OCI-LY7 (cell line): ENCODE measurements at regions not wholly inside any gene's neighbourhood (a gene's known extent, or its start where the extent isn't known, plus 50 kb on each side); places are given as distances from the start of the nearest gene placed in this dataset.

Experiments
- BruUV-seq: library from RNA; stranded (reverse); fragments of 400-500 nt; replicated peaks from 2 replicates; lab custom pipeline; 2021; lab: Mats Ljungman, UMichigan
- CTCF ChIA-PET: fragments of 300-600 bp; sonication (Branson Sonifier 250); formaldehyde crosslinking; loops from one replicate; lab custom pipeline; 2022; ENCODE audit warnings: antibody characterized with exemption; ENCODE audit not compliant: unreplicated experiment; lab: Charles Lee
- POLR2A ChIA-PET: fragments of 300-600 bp; sonication (Branson Sonifier 250); formaldehyde crosslinking; loops from one replicate; lab custom pipeline; 2022; ENCODE audit warnings: antibody characterized with exemption; lab: Charles Lee
- DNase-seq: peaks from one replicate; pipeline ENCODE4 v3.0.0-alpha.2; 2015; ENCODE audit warnings: low spot score
- H2AFZ ChIP-seq: fragments of 200-600 bp; sonication (generic), shearing (Covaris generic); 2 replicates; pipeline ENCODE4 v1.6.1; 2014; ENCODE audit warnings: mild to moderate bottlenecking, antibody characterized with exemption, low read length, moderate library complexity
- H3K27ac ChIP-seq: fragments of 200-600 bp; sonication (generic); 2 replicates; pipeline ENCODE4 v1.5.1; 2014; ENCODE audit warnings: mixed run types, low read depth, mild to moderate bottlenecking, moderate library complexity, low read length, inconsistent platforms; ENCODE audit not compliant: poor library complexity, severe bottlenecking
- H3K36me3 ChIP-seq: fragments of 200-600 bp; sonication (generic); 2 replicates; pipeline ENCODE4 v1.6.1; 2014; ENCODE audit warnings: mild to moderate bottlenecking, antibody characterized with exemption, low read length, moderate library complexity, mixed read lengths; ENCODE audit not compliant: insufficient read depth
- H3K4me1 ChIP-seq: fragments of 200-600 bp; sonication (generic); 2 replicates; pipeline ENCODE4 v1.5.1; 2014; ENCODE audit warnings: mild to moderate bottlenecking, low read length; ENCODE audit not compliant: insufficient read depth, poor library complexity, severe bottlenecking
- H3K4me2 ChIP-seq: fragments of 200-600 bp; sonication (generic); 2 replicates; pipeline ENCODE4 v1.6.1; 2014; ENCODE audit warnings: mild to moderate bottlenecking, low read length
- H3K4me3 ChIP-seq: fragments of 200-600 bp; sonication (generic); 2 replicates; pipeline ENCODE4 v1.5.1; 2014; ENCODE audit warnings: mild to moderate bottlenecking, low read depth, low read length; ENCODE audit not compliant: poor library complexity, severe bottlenecking
- H3K79me2 ChIP-seq: fragments of 200-600 bp; sonication (generic); 2 replicates; pipeline ENCODE4 v1.6.1; 2016; ENCODE audit warnings: low read depth, mild to moderate bottlenecking, low read length, moderate library complexity, mixed read lengths; ENCODE audit not compliant: insufficient read depth
- H3K9me2 ChIP-seq: fragments of 200-600 bp; sonication (generic); 2 replicates; pipeline ENCODE4 v1.6.1; 2016; ENCODE audit warnings: mild to moderate bottlenecking, low read length, mixed read lengths; ENCODE audit not compliant: insufficient read depth
- H3K9me3 ChIP-seq: fragments of 200-600 bp; sonication (generic); 2 replicates; pipeline ENCODE4 v1.6.1; 2014; ENCODE audit warnings: mild to moderate bottlenecking, mixed run types, low read length, mixed read lengths
- H4K20me1 ChIP-seq: fragments of 200-600 bp; sonication (generic); 2 replicates; pipeline ENCODE4 v1.6.1; 2014; ENCODE audit warnings: mild to moderate bottlenecking, antibody characterized with exemption, low read length, moderate library complexity, mixed read lengths; ENCODE audit not compliant: insufficient read depth
- EZH2phosphoT487 ChIP-seq: fragments of 200-600 bp; sonication (generic); IDR thresholded peaks from 2 replicates; pipeline ENCODE4 v1.6.1; 2018; ENCODE audit warnings: low read depth, borderline replicate concordance, mild to moderate bottlenecking, mixed run types, antibody characterized with exemption, low read length, moderate library complexity, mixed read lengths
- intact Hi-C: fragments of 100-400 bp; cut with micrococcal nuclease; formaldehyde crosslinking; loops from one replicate; pipeline ENCODE4 v1.10.0; 2022; ENCODE audit not compliant: unreplicated experiment
- TF ChIP-seq, protein P1 (sequence below): fragments of 200-600 bp; sonication (generic); conservative IDR thresholded peaks from 2 replicates; pipeline ENCODE4 v1.5.1; 2014; ENCODE audit warnings: mild to moderate bottlenecking, antibody characterized with exemption, low read length, moderate library complexity, mixed read lengths

DNA sequence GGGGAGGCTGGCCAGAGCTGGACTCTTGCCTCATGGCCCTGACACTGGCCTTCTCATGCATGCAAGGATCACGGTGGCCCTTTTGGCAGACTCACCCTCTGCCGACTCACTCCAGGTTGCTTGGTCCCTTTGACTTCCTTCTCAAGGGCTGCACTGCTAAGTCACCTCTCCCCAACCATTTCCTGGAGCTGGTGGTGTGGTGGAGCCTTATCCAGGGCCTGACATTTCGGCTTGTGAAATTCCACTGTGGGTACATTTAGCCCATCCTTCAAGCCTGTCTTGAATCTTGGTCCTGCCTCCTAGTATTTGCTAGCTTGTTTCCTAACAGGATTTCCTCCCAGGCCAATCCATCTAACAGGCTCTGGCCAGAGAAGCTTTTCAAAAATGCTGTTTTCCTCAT is 52.6 kb upstream of the JUN start:
- CTCF ChIA-PET: no interaction called here
- POLR2A ChIA-PET: interaction anchor here (0.6 kb wide), 2 partner anchors 174 to 411 kb away, joined by 3 to 4 read pairs; no protein-coding TSS in a partner anchor
- Histone ChIP-seq H3K4me1 (no peaks in the 10 kb centered on the region), H3K4me3 (no peak overlapping the region), H3K9me2 (no peaks in the 10 kb centered on the region), H3K79me2 (no peaks in the 10 kb centered on the region), H3K4me2 (no peak overlapping the region), H2AFZ (no peak overlapping the region), H3K9me3 (no peaks in the 10 kb centered on the region), H3K36me3 (no peaks in the 10 kb centered on the region), H4K20me1 (no peaks in the 10 kb centered on the region), H3K27ac (no peak overlapping the region)
- no peak for DNase-seq
- intact Hi-C loops: no loop called here
- TF ChIP-seq EZH2phosphoT487: no peak
- TF ChIP-seq, protein P1, sequence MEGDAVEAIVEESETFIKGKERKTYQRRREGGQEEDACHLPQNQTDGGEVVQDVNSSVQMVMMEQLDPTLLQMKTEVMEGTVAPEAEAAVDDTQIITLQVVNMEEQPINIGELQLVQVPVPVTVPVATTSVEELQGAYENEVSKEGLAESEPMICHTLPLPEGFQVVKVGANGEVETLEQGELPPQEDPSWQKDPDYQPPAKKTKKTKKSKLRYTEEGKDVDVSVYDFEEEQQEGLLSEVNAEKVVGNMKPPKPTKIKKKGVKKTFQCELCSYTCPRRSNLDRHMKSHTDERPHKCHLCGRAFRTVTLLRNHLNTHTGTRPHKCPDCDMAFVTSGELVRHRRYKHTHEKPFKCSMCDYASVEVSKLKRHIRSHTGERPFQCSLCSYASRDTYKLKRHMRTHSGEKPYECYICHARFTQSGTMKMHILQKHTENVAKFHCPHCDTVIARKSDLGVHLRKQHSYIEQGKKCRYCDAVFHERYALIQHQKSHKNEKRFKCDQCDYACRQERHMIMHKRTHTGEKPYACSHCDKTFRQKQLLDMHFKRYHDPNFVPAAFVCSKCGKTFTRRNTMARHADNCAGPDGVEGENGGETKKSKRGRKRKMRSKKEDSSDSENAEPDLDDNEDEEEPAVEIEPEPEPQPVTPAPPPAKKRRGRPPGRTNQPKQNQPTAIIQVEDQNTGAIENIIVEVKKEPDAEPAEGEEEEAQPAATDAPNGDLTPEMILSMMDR: no peak
- no TSS peak for BruUV-seq

DNA sequence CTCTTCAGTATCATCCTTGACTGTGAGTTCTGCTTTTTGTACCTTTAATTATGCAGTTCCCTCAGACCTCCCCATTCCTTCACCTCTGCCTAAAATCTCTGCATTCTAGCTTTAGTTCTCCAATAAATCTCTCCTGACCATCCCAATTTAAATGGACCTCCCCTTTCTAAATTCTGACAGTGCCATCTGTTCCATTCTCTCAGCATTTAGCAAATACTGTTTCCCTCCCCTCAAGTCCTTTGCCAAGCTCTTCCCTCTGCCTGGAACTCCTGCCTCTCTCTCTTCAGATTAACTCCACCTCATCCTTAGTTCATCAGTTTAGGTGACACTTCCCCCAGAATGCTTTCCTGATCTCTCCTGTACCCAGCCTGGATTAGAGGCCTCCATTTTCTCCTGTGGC is 54.0 kb upstream of the JUN start:
- intact Hi-C loops: no loop called here
- CTCF ChIA-PET: no interaction called here
- TF ChIP-seq, protein P1: no peak

GRCh38 chr1:58839147-58839795 is 55.4 kb upstream of the JUN start:
- DNase-seq: no peak
- no peaks in the 10 kb centered on the region for H3K9me3 ChIP-seq
- ChIA-PET POLR2A (interaction anchor here (0.6 to 1.1 kb wide), 5 partner anchors 11 to 862 kb away, joined by 3 to 5 read pairs (median 3); no protein-coding TSS in a partner anchor), CTCF (no interaction called here)
- BruUV-seq: no TSS peak
- H3K4me1 ChIP-seq: no peaks in the 10 kb centered on the region
- no peaks in the 10 kb centered on the region for H3K79me2 ChIP-seq
- H3K4me2 ChIP-seq: no peak overlapping the region
- intact Hi-C loops: no loop called here
- no peaks in the 10 kb centered on the region for H4K20me1 ChIP-seq
- no peaks in the 10 kb centered on the region for H3K36me3 ChIP-seq
- no peak overlapping the region for H3K4me3 ChIP-seq
- no peaks in the 10 kb centered on the region for H3K9me2 ChIP-seq
- TF ChIP-seq, protein P1: no peak
- TF ChIP-seq EZH2phosphoT487: no peak
- H3K27ac ChIP-seq: no peak overlapping the region
- H2AFZ ChIP-seq: no peak overlapping the region

More for the DNA sequence above, 54.0 kb upstream of the JUN start:
- H4K20me1 ChIP-seq: no peaks in the 10 kb centered on the region
- DNase-seq: no peak
- H3K4me3 ChIP-seq: no peak overlapping the region
- no peaks in the 10 kb centered on the region for H3K36me3 ChIP-seq
- BruUV-seq: no TSS peak
- H2AFZ ChIP-seq: no peak overlapping the region
- H3K4me1 ChIP-seq: no peaks in the 10 kb centered on the region
- H3K27ac ChIP-seq: no peak overlapping the region
- H3K79me2 ChIP-seq: no peaks in the 10 kb centered on the region
- POLR2A ChIA-PET: no interaction called here
- H3K4me2 ChIP-seq: no peak overlapping the region
- no peaks in the 10 kb centered on the region for H3K9me3 ChIP-seq
- H3K9me2 ChIP-seq: no peaks in the 10 kb centered on the region
